GM13977 (cell line): ENCODE measurements at regions not wholly inside any gene's neighbourhood (a gene's known extent, or its start where the extent isn't known, plus 50 kb on each side); places are given as distances from the start of the nearest gene placed in this dataset.
"Not testable (repeated sequence)": the region's sequence is repeated elsewhere in the genome, so short reads cannot be mapped to it uniquely, and the experiment has no call there.

Experiments
- DNase-seq: peaks from one replicate; pipeline ENCODE4 v3.0.0; 2012; ENCODE audit warnings: low spot score
- CTCF ChIP-seq: IDR thresholded peaks from 2 replicates; pipeline ENCODE4 v1.5.1; 2012; ENCODE audit warnings: mild to moderate bottlenecking, control low read depth; ENCODE audit not compliant: insufficient read depth; ENCODE audit errors: extremely low read depth, missing control alignments
- in situ Hi-C: fragments of 300-500 bp; cut with MboI; formaldehyde crosslinking; loops from one replicate; pipeline ENCODE4 v1.12.0; 2022; ENCODE audit warnings: low sequenced_read_pairs, low pct_unique_long_range_greater_than_20kb, mixed read lengths, inconsistent platforms; ENCODE audit not compliant: unreplicated experiment

GRCh38 chr5:96203761-96204160 lies 229.3 kb downstream of the PCSK1 start:
- no peak for TF ChIP-seq CTCF
- no peak for DNase-seq
- in situ Hi-C loops: no loop called here

GRCh38 chr5:96201503-96201902 lies 231.5 kb downstream of the PCSK1 start:
- no peak for TF ChIP-seq CTCF
- no peak for DNase-seq
- in situ Hi-C loops: no loop called here

GRCh38 chr5:96200641-96201040 lies 232.4 kb downstream of the PCSK1 start:
- in situ Hi-C loops: no loop called here
- TF ChIP-seq CTCF: no peak
- no peak for DNase-seq

- no peak for DNase-seq
- in situ Hi-C loops: no loop called here
These were observed 233.3 kb downstream of the PCSK1 start for GRCh38 chr5:96199713-96200183.

GRCh38 chr5:96198356-96199058 lies 234.5 kb downstream of the PCSK1 start:
- in situ Hi-C loops: no loop called here
- no peak for DNase-seq
- TF ChIP-seq CTCF: no peak

More at GRCh38 chr5:96199713-96200183, 233.3 kb downstream of the PCSK1 start:
- no peak for TF ChIP-seq CTCF

GRCh38 chr5:96197767-96198166 lies 235.3 kb downstream of the PCSK1 start:
- in situ Hi-C loops, DNase-seq: not testable (repeated sequence)

GRCh38 chr5:96197347-96197746 lies 235.7 kb upstream of the ELL2 start:
- DNase-seq: no peak
- in situ Hi-C loops: no loop called here
- TF ChIP-seq CTCF: no peak
